ENCODE measurements at regions not wholly inside any gene's neighbourhood (a gene's known extent, or its start where the extent isn't known, plus 50 kb on each side); places are given as distances from the start of the nearest gene placed in this dataset.
"Not testable (repeated sequence)": the region's sequence is repeated elsewhere in the genome, so short reads cannot be mapped to it uniquely, and the experiment has no call there.

DNA sequence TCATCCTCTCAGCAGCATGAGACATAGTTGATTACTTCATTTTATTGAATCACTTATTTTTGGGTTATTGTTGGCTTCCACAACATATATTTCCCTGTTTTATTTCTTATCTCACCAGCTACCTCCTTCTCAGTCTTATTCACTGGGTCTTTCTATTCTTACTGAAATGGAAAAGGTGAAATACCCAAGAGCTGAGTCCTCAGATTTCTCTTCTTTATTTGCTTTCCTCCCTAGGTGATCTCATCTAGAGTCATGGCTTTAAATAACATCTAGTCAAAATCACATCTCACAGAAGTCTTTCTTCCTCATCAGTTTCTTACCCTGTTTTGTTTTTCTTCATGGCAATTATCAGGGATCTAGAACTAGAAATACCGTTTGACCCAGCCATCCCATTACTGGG is 105.0 kb upstream of the RBBP8 start:
- no peak for DNase-seq

DNA sequence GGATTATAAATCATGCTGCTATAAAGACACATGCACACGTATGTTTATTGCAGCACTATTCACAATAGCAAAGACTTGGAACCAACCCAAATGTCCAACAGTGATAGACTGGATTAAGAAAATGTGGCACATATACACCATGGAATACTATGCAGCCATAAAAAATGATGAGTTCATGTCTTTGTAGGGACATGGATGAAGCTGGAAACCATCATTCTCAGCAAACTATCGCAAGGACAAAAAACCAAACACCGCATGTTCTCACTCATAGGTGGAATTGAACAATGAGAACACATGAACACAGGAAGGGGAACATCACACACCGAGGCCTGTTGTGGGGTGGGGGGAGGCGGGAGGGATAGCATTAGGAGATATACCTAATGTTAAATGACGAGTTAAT is 104.5 kb upstream of the RBBP8 start:
- DNase-seq, result not testable (repeated sequence)

DNA sequence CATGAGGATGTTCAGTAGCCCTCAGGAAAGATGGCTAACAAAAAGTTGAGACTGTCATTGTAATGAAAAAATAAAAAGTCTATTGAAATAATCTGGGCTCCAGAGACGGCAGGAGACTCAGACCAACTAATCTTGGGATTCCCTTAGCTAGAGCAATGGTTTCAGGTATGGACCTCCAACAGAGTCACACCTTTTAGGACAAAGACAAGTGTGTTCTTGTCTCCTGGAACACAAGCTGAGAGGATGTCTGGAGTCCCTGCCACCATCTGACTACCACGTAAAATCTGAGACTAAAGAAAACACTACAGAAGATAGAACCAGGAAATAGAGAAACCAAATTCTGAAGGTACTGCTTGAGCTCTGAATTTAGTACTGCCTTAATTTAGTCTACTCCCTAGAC is 103.3 kb upstream of the RBBP8 start:
- DNase-seq, result no peak

DNA sequence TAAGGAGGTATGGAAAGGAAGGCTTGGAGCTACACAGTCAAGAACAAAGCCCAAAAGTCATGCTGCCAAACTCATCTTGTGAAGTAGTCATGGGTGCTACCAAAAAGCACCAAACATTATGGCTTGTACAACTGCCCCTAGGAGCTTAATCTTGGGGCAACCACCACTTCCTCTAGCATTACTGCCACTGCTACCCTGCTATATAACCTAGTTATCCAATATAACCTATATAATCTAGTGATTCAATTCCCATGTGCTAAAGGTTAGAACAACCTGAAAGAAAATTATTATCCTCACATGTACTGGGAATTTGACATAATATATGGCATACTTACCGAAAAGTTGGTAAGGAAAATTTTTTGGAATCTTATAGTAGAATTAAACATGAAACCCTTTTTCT is 102.6 kb upstream of the RBBP8 start:
- no peak for DNase-seq

GRCh38 chr18:22831441-22831904 is 101.7 kb upstream of the RBBP8 start:
- no peak for DNase-seq

- no peak for DNase-seq
Measured at GRCh38 chr18:22836932-22837331, 96.2 kb upstream of the RBBP8 start.

DNA sequence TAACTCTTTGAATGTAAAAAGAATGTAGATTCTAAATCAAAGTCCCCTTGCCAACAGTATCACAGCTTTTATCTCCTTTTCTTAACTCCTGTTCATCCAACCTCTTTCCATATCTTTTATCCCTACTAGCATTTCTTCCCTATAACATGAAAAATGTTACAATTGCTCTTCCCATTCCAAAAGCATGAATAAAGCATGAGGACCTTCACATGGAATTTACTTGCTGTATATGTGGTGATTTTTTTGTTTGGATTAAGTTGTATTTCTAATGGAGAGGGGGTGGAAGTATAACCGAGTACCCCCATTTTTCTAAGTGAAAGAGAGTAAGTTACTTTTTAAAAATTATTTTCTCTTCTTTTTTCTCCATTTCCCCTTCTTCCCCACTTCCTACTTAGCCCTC is 94.9 kb upstream of the RBBP8 start:
- DNase-seq, result no peak

GRCh38 chr18:22838639-22839277 is 94.4 kb upstream of the RBBP8 start:
- peak in 1 of 5 donors; percentile 70 for DNase-seq

GRCh38 chr18:22839340-22839821 is 93.7 kb upstream of the RBBP8 start:
- peak in 1 of 5 donors; percentile 8 for DNase-seq

DNA sequence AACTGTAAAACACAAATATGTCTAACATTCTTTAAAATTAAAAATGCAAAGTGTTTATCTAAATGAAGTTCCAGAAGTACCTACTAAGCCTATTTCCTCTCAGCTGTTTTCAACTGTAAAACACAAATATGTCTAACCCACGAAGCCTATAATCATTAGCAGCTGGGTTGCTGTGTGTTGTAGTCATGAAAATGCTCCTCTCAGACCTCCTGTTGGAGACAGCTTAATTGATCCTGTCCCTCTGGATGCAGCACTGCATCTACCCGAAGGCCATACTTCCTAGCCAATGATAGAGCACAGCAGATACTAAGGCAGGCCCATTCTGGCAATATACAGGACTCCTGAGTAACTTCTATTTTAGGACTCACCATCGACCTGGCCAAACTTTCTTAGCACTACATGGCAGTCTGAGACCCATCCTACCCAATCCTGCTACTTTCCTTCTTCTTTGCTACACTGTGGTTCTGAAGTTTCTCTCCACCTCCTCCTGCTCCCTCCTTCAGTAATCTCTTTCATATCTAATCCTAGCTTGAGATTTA is 92.5 kb upstream of the RBBP8 start:
- DNase-seq, result no peak

GRCh38 chr18:22841840-22842239 is 91.3 kb upstream of the RBBP8 start:
- no peak for DNase-seq

- DNase-seq, result no peak
Measured at GRCh38 chr18:22844190-22844589, 88.9 kb upstream of the RBBP8 start.

- DNase-seq, result no peak
Measured at GRCh38 chr18:22844628-22845027, 88.5 kb upstream of the RBBP8 start.

GRCh38 chr18:22846088-22846683 is 86.9 kb upstream of the RBBP8 start:
- no peak for DNase-seq

GRCh38 chr18:22846697-22847096 is 86.4 kb upstream of the RBBP8 start:
- no peak for DNase-seq

DNA sequence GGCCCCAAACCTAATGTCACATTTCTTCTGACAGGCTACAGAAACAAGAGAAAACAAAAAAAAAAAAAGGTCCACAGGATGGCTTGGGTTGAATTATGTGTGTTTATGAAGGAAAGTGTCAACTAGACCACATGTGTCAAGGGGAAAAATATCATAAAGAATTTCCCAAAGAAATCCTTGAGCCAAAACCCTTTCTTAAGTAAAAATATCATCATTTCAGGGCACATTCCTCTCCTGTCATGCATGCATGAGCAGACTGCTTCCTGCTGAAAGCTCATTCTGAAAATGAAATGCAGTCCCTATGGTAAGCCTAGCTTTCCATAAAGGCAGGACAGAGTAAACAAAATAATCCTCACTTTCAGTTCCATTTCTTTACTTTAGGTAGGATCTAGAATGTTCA is 85.7 kb upstream of the RBBP8 start:
- no peak for DNase-seq

DNA sequence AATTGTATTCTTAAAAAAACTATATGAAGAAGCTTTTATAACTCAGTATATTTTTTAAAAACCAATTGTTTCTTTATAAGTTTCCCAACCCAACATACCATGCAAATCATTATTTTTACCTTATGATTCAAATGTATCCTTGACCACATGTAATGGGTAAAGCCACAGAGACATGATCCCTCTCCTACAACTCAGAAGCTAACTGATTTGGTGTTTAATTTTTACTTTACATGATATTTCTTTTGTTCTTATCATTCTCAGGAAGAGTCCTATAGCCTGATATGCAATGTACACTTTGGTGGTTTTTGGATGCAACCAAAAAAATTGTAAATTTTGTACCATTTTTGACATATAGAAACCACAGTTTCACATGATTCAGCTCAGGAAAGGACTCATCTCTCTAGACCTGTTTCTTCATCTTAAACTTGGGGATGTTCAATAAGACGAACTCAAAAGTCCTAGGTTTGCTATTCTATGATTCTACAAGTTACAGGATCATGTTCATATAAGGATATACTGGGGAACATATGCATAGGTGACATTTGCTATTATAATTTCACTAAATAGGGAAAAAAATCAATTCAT is 85.2 kb upstream of the RBBP8 start:
- peak in 1 of 5 donors; percentile 2 for DNase-seq

DNA sequence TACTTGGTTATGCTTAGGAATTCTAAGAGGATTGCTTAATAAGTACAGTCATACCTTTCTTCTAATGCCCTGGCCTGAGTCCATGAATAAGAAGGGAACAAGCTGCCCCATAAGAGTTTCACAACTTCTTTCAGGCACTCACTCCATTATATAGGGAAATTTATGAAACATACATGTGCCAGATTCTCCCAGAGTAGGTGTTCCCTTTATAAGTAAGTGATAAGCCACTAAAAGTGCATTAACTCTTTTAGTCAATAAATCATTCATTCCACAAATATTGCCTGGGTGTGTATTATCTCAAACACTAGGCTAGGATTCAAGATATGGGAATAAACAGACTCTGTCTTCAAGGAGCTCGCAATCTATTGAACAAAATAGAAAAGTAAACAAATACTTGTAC is 84.5 kb upstream of the RBBP8 start:
- no peak for DNase-seq

GRCh38 chr18:22856870-22857269 is 76.3 kb upstream of the RBBP8 start:
- DNase-seq, result no peak

DNA sequence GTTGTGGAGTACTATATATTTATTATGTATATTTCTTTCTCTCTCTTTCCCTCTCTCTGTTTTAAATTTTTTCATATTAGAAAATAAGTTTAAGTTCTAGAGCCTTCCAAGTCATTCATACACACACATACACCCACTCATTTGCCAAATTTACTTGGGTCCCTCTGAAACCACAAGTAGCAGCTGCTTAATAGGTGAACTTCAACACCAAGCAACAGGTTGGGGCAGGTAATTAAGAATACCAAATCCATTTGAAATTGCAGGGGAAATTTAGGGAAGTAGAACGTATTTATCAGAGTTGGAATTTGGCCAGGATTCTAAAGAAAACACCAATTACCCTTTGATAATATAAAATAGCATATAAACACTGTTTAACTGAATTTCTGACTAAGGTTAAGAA is 75.0 kb upstream of the RBBP8 start:
- DNase-seq, result no peak

DNA sequence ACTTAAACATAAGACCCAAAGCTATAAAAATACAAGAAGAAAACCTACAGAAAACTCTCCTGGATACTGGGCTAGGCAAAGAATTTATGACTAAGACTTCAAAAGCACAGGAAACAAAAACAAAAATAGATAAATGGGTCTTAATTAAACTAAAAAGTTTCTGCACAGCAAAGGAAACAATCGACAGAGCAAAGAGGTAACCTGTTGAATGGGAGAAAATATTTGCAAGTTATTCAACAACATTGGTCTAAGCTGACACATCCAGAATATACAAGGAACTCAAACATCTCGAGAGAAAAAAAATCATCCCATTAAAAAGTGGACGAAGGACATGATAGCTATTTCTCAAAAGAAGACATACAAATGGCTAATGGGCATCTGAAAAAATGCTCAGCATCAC is 72.3 kb upstream of the RBBP8 start:
- DNase-seq, result no peak

DNA sequence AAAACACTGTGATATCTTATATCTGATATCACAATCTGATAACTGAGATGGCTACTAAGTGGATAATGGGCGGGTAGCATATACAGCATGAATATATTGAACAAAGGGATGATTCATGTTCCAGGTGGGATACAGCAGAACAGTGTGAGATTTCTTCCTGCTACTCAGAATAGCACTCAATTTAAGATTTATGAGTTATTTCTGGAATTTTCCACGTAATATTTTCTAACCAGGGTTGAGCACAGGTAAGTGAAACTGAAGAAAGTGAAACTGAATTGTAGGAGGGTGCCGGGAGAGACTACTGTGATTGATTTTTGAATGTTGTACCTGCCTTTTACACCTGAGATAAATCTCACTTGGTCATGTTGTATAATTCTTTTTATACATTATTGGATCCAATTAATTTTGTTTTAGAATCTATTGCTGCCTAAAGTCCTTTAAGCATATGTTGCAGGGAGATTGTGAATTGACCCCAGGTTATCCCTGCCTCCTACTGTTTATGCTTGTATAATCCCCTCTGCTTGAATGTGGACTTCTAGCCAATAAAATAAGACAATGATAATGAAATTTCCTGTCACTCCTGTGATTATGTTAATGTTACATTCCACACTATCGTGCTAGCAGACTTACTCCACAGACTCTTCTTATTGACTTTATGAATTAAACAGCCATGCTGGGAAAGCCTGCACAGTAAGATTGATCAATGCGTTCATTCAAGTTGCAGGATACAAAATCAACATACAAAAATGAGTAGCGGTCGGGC is 67.6 kb upstream of the RBBP8 start:
- DNase-seq, result no peak

GRCh38 chr18:22868831-22869230 is 64.3 kb upstream of the RBBP8 start:
- DNase-seq, result no peak

Measured in T-helper 1 cell (primary cell).